ENCODE measurements at regions not wholly inside any gene's neighbourhood (a gene's known extent, or its start where the extent isn't known, plus 50 kb on each side); places are given as distances from the start of the nearest gene placed in this dataset.

DNA sequence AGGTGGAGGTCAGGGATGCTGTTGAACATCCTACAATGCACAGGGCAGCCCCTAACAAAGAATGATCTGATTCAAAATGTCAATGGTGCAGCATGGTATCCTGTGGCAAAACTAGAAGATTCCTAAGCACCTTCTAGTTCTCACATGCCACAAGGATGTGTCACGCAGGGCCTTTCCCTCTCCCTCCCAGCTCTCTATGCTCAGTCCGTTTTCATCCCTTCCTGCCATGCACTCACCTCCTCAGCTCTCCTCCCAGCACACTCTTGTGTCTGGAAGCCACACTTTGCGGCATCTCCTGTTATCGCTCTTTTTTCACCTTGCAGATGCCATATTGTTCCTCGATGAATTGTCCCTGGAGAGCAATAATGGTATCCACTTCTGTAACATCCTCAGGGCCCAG lies 263.4 kb downstream of the CDC5L start:
- Mint-ChIP-seq H3K9me3 (no peaks in the 10 kb centered on the region), H3K4me1 (ENCODE audit: low read depth in 2 of 2) (peaks cover 2 to 15% of the 10 kb centered on the region in 2 donors), H3K36me3 (no peaks in the 10 kb centered on the region), H3K27ac (no peak overlapping the region), H3K4me3 (no peak overlapping the region), H3K27me3 (peaks cover 8 to 28% of the 10 kb centered on the region in 2 donors)
- DNase-seq (ENCODE audit: low spot score) (no peak), ATAC-seq (no peak)

DNA sequence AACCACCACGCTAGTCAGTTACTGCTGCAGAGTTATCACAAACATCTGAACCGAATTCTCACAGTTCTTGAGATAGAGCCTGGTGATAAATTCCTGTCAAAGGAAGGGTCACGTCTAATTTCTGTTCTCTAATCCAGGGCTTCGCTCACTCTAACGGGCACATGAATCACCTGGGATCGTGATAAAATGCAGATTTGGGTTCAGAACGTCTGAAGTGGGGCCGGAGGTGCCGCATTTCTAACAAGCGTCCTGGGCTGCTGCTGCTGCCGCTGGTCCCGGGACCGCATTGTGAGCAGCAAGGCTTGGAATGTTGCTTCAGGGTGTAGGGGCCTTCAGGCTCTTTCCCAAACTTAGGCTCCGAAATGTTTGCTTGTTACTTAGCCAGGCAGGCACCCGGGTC lies 264.1 kb downstream of the CDC5L start:
- no peak for ATAC-seq
- peaks cover 2 to 15% of the 10 kb centered on the region in 2 donors for H3K4me1 Mint-ChIP-seq (ENCODE audit: low read depth in 2 of 2)
- H3K9me3 Mint-ChIP-seq = no peaks in the 10 kb centered on the region
- H3K27ac Mint-ChIP-seq = no peak overlapping the region
- no peaks in the 10 kb centered on the region for H3K36me3 Mint-ChIP-seq
- H3K27me3 Mint-ChIP-seq = peaks cover 8 to 24% of the 10 kb centered on the region in 2 donors
- DNase-seq (ENCODE audit: low spot score) = no peak
- no peak overlapping the region for H3K4me3 Mint-ChIP-seq

DNA sequence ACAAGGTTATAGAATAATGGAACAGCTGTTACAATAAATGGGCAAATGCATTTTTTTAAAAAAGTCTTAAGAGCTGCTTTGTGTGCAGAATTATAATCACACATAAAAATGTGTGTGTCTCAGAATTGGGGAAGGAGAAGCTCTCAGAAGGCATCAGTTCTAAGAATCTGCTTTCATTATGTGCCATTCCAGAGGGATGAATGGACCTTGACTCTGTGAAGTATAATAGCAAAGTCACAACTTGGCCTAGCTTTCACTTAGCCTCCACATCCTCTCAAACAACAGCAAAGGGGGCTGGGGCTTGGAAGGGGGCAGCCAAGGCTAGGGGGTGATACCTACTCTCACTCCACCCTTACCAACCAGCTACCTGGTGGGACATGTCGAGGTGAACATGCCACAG lies 265.0 kb downstream of the CDC5L start:
- no peak for DNase-seq (ENCODE audit: low spot score)
- H3K9me3 Mint-ChIP-seq = no peaks in the 10 kb centered on the region
- H3K4me1 Mint-ChIP-seq (ENCODE audit: low read depth in 2 of 2) = peaks cover 2 to 15% of the 10 kb centered on the region in 2 donors
- ATAC-seq = no peak
- peaks cover 8 to 21% of the 10 kb centered on the region in 2 donors for H3K27me3 Mint-ChIP-seq
- no peak overlapping the region for H3K27ac Mint-ChIP-seq
- H3K4me3 Mint-ChIP-seq = no peak overlapping the region
- H3K36me3 Mint-ChIP-seq = no peaks in the 10 kb centered on the region

DNA sequence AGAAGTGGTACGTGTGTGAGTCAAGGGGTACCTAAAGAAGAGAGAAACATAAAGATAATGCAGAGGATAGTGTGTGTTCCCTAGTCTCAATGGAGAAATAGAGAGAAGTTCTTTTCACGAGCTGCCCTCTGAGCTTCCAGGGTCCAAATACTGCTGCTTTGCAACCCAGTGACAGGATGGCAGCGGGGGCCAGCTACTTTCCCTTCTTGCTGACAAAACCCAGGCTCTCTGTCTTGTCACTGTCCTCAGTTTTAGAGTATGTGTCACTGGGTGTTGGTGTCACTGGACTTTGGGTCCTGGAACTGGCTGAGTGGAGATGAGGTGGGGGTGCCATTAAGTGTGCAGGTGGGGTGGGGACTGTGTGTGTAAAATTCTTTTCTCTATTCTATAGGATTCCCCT lies 265.6 kb downstream of the CDC5L start:
- H3K27me3 Mint-ChIP-seq = peaks cover 8 to 21% of the 10 kb centered on the region in 2 donors
- no peaks in the 10 kb centered on the region for H3K9me3 Mint-ChIP-seq
- no peak overlapping the region for H3K4me3 Mint-ChIP-seq
- H3K27ac Mint-ChIP-seq = no peak overlapping the region
- no peak for DNase-seq (ENCODE audit: low spot score)
- no peaks in the 10 kb centered on the region for H3K36me3 Mint-ChIP-seq
- peaks cover 2 to 15% of the 10 kb centered on the region in 2 donors for H3K4me1 Mint-ChIP-seq (ENCODE audit: low read depth in 2 of 2)
- ATAC-seq = no peak

DNA sequence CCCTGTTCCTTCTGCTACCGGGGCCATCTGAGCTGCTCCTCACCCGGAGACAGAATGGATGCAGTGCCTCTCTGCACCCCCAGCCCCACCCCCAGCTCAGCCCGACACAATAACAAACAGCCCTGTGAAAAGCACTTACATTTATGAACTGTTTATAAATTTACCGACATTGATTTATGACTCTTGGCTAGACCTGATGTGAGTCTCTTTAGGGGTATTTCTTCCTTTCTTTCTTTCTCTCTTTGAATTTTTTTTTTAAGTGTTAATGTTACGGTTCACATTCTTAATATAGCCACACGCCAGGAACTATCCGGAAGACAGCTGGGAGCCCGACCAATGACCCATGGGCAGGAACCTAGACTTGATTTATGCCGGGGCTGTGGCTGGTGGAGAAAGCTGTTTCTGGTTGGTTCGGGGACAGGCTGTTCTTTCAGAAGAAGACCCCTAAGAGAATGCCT lies 266.3 kb downstream of the CDC5L start:
- peaks cover 2 to 15% of the 10 kb centered on the region in 2 donors for H3K4me1 Mint-ChIP-seq (ENCODE audit: low read depth in 2 of 2)
- no peak for DNase-seq (ENCODE audit: low spot score)
- peaks cover 11 to 21% of the 10 kb centered on the region in 2 donors for H3K27me3 Mint-ChIP-seq
- H3K4me3 Mint-ChIP-seq = no peak overlapping the region
- H3K36me3 Mint-ChIP-seq = no peaks in the 10 kb centered on the region
- no peak overlapping the region for H3K27ac Mint-ChIP-seq
- H3K9me3 Mint-ChIP-seq = no peaks in the 10 kb centered on the region
- no peak for ATAC-seq

DNA sequence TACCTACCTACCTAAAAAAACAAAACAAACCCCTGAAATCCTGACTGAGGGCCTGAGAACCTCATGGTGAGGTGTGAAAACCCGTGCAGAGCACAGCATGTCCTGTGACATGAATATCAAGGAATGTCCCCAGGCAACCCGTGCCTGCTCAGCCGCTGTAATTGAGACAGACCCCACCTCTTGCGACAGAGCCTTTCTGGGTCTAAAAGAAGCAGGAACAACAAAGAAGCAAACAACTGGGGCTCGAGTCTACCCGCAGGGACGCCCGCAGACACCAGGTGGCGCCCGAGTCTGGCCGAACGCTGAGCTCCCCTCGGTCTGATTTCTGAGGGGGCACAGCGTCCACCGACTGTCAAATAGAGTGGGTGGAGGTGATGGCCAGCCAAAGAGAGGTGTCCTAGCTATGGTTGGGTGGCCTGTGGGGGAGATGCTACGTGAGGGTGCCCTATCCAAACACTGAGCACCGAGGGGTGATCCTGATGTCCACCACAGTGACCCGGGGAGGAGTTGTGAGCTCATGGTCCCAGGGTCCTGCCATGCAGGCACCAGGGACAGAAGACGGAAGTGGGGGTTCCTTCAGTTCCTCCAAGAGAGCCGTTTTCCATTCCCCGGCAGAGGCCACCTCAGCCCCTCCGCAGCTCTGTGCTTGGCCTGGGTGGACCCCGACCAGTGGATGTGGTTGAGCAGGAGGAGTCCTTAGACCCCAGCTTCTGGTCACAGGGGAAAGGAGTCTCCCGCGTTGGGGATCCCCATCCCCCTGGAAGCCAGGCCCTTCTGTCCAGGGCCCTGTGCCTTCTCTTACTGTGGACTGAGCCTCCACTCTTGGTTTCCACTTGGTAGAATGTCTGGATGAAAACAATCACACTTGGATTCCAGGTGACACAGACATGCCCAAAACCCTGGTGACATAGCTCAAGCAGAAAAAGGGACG lies 268.2 kb downstream of the CDC5L start:
- no peaks in the 10 kb centered on the region for H3K9me3 Mint-ChIP-seq
- H3K36me3 Mint-ChIP-seq = no peaks in the 10 kb centered on the region
- peaks cover 2 to 12% of the 10 kb centered on the region in 2 donors for H3K4me1 Mint-ChIP-seq (ENCODE audit: low read depth in 2 of 2)
- peak overlapping the region; percentile 47 for H3K4me3 Mint-ChIP-seq
- peak; percentile 63 for DNase-seq (ENCODE audit: low spot score)
- H3K27me3 Mint-ChIP-seq = peaks cover 11 to 21% of the 10 kb centered on the region in 2 donors
- ATAC-seq = peak; percentile 73 to 74
- peak overlapping the region; percentile 9 to 65 for H3K27ac Mint-ChIP-seq

DNA sequence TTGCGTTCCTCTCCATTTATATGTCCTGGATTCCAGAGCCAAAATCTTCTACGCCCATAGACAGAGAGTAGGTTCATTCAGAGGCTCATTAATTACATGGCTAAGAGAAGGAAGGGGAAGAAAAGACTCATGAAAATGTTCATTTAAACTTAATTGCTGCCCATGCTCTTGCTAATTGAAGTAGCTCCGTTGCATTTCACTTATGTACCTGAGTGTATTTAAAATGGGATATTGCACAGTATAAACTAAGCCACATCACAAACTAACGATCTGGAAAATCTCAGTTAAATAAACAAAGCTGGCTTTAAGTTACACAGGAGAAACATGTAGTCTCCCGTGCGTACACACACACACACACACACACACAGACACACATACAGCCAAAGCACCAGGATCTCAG lies 269.2 kb downstream of the CDC5L start:
- DNase-seq (ENCODE audit: low spot score) (no peak), ATAC-seq (no peak)
- Mint-ChIP-seq H3K27me3 (peaks cover 13 to 15% of the 10 kb centered on the region in 2 donors), H3K4me3 (no peak overlapping the region), H3K9me3 (no peaks in the 10 kb centered on the region), H3K4me1 (ENCODE audit: low read depth in 2 of 2) (peaks cover 2 to 6% of the 10 kb centered on the region in 2 donors), H3K27ac (no peak overlapping the region), H3K36me3 (no peaks in the 10 kb centered on the region)

DNA sequence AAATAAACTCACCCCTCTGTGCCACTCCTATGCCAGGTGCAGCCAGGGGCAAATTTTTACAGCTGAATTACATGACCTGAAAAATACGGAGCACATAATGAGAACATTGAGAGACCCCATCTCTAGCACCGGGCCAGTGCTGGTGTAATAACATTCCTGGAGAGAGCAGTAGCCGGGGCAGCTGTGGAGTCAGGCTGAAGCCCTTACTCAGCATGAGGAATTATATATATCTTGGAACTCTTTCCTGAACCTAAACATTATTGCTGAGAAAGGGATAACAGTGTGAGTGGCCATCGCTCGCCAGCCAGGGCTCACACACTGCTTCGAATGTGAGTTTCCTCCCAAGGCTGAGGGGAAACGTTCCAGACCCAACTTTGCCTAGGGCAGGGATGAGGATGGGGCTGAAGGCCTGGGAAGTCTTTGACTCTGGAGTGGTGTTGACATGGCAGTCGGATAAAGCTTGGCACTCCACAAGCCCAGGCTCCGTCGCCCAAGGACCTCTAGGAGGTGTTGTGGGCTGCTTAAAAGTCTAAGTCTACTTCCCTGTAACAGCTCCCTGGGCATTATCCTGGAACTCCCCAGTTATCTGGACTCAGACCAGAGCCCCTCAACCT lies 269.8 kb downstream of the CDC5L start:
- H3K27me3 Mint-ChIP-seq = peaks cover 13 to 15% of the 10 kb centered on the region in 2 donors
- no peaks in the 10 kb centered on the region for H3K9me3 Mint-ChIP-seq
- H3K27ac Mint-ChIP-seq = no peak overlapping the region
- peaks cover 2 to 6% of the 10 kb centered on the region in 2 donors for H3K4me1 Mint-ChIP-seq (ENCODE audit: low read depth in 2 of 2)
- no peak for DNase-seq (ENCODE audit: low spot score)
- ATAC-seq = no peak
- no peak overlapping the region for H3K4me3 Mint-ChIP-seq
- no peaks in the 10 kb centered on the region for H3K36me3 Mint-ChIP-seq

DNA sequence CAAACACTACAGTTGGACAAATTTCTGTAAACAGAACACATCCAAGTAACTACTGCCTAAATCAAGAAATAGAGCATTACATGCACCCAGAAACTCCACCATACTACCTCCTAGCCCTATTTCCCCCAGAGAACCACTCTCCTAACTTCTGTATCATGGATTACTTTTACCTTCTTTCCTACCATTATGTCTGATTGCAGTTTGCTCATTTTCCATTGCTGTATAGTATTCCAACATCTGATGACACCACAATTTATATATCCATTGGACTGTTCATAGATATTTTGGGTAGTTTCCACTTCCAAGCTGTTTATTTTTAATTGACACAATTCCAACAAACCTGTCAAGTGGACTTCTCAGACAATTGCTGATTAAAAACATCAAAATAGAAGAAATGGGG lies 271.1 kb downstream of the CDC5L start:
- ATAC-seq = no peak
- Mint-ChIP-seq H3K36me3 (no peaks in the 10 kb centered on the region), H3K4me3 (no peak overlapping the region), H3K4me1 (ENCODE audit: low read depth in 2 of 2) (peaks cover 2 to 6% of the 10 kb centered on the region in 2 donors), H3K27ac (no peak overlapping the region), H3K27me3 (peaks cover 13 to 14% of the 10 kb centered on the region in 2 donors), H3K9me3 (no peaks in the 10 kb centered on the region)
- DNase-seq (ENCODE audit: low spot score) = no peak

DNA sequence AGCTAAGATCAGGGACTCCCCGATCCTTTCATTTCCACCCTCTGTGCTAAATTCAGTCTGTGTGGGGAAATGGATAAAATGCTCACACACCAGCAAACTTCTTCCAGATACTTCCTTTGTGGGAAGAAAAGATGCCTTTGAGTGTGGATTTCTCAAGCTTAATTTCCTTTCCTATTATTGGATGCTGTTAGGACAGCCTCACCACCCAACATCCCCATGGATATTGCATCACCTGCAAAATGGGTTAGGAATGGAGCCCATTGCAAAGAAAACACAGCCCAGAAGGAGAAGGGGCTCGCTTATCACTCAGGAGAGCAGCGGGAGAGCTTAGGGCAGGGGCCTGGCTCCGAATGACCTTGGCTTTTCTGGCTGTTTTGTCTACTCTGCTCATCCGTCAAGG lies 272.2 kb downstream of the CDC5L start:
- DNase-seq (ENCODE audit: low spot score) (no peak), ATAC-seq (no peak)
- Mint-ChIP-seq H3K27me3 (peaks cover 7 to 9% of the 10 kb centered on the region in 2 donors), H3K27ac (no peak overlapping the region), H3K9me3 (no peaks in the 10 kb centered on the region), H3K36me3 (no peaks in the 10 kb centered on the region), H3K4me1 (ENCODE audit: low read depth in 2 of 2) (peaks cover 2 to 6% of the 10 kb centered on the region in 2 donors), H3K4me3 (no peak overlapping the region)

DNA sequence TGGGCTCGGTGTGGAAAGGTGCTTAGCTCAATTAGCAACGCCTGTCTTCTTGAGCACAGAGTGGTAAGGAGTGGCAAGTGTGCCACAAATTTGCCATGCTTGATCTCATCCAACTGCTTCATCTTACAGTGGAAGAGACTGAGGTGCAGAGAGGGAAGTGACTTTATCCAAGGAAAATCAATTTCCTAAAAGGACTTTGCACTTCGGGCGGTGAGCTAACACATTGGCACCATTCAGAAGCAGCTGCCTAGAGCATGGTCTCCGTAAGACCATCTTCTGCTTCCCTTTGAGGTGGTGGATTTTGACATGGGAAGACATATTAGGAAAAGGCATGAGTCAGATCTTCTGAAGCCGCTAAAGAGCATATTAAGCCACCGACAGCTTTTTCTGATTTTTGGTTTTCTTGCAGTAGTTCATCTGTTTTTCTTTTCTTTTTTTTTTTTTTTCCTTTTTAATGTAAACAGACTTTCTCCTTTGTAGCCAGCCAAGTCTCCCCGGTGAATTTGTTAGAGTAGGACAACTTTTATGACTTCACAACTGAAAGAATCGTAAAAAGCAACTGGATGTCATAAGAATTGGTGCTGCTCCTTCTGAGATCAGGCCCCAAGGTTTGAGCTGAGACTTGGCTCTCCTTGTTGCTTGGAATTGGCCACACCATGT lies 273.2 kb downstream of the CDC5L start:
- no peak overlapping the region for H3K27ac Mint-ChIP-seq
- no peaks in the 10 kb centered on the region for H3K4me1 Mint-ChIP-seq (ENCODE audit: low read depth in 2 of 2)
- H3K36me3 Mint-ChIP-seq = no peaks in the 10 kb centered on the region
- no peak overlapping the region for H3K4me3 Mint-ChIP-seq
- H3K27me3 Mint-ChIP-seq = peaks cover 0 to 5% of the 10 kb centered on the region in 2 donors
- no peak for DNase-seq (ENCODE audit: low spot score)
- ATAC-seq = no peak
- H3K9me3 Mint-ChIP-seq = no peaks in the 10 kb centered on the region

DNA sequence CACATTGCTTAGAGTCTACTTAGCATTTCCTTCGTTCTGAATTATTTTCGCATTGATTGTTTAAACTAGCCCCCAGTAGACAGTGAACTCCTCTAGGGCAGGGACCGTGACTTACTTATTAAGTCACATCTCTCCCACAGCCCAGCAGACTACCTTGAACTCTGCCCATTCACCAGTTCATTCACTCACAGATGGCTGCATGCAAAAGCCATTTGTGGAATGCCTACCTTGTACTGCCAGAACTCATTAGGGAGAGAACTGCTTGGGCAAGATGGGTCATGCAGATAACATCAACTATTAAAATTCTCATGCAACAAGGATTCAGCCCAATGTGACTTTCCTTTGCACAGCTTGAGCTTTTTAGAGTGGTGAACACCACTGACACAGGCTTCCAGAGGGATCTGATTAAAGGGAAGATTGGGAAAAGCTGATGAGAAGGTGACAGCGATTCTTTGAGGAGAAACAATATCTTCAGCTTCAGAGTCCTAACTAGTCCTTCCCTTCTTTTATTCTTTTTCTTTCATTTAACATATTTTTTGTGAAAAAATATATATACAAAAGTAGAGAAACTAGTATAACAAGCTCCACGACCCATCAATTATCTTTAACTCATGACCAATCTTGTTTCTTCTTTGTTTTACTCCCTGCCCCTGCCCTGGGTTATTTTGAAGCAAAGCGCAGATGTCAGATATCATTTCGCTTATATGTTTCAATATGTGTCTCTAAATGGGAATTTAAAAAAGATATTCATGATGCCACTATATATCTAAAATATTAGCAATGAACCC lies 273.9 kb downstream of the CDC5L start:
- H3K9me3 Mint-ChIP-seq = no peaks in the 10 kb centered on the region
- H3K4me1 Mint-ChIP-seq (ENCODE audit: low read depth in 2 of 2) = no peaks in the 10 kb centered on the region
- no peak overlapping the region for H3K27ac Mint-ChIP-seq
- H3K36me3 Mint-ChIP-seq = no peaks in the 10 kb centered on the region
- H3K27me3 Mint-ChIP-seq = peaks cover 0 to 5% of the 10 kb centered on the region in 2 donors
- DNase-seq (ENCODE audit: low spot score) (no peak), ATAC-seq (no peak)
- H3K4me3 Mint-ChIP-seq = no peak overlapping the region

DNA sequence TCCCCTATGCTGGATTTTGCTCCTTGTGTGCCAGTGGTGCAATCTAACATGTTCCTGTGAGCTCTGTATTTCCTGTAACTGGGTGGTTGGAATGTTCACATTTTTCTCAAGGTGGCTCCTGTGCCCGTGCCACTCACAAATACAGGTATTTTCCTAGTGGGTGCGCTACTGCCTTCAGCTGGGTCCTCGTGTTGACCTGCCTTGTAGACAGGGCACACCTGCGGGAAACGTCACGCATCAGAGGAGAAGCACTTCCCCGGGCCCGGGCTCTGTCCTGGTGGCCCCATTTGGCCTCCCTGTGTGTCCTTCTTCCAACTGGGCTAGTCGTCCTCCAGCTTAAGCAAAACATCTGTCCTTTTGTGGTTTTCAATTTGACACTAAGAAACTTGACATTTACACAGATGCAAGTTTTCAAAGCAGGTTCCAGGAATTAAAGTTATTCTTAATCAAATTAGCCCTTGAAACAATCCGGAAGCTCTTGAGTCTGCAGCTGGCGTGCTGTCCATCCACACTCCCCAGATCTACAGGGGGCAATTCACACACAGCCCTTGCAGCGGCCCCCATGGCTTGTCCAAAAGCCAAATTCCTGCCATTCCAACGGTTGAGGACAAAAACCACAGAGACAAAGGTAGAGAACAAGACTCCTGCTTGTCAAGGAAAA lies 275.1 kb downstream of the CDC5L start:
- Mint-ChIP-seq H3K4me3 (no peak overlapping the region), H3K27me3 (peaks cover 0 to 8% of the 10 kb centered on the region in 2 donors), H3K9me3 (no peaks in the 10 kb centered on the region), H3K4me1 (ENCODE audit: low read depth in 2 of 2) (no peaks in the 10 kb centered on the region), H3K36me3 (no peaks in the 10 kb centered on the region), H3K27ac (peak overlapping the region in 1 of 2 donors; percentile 33)
- DNase-seq (ENCODE audit: low spot score) (no peak), ATAC-seq (no peak)

Data from natural killer cell treated with Interleukin-12 subunit alpha and Interleukin-12 subunit beta and Interleukin-15 and Interleukin-18, amount 100 ng/mL, for 72 hours (primary cell).